ENCODE measurements at regions not wholly inside any gene's neighbourhood (a gene's known extent, or its start where the extent isn't known, plus 50 kb on each side); places are given as distances from the start of the nearest gene placed in this dataset.

DNA sequence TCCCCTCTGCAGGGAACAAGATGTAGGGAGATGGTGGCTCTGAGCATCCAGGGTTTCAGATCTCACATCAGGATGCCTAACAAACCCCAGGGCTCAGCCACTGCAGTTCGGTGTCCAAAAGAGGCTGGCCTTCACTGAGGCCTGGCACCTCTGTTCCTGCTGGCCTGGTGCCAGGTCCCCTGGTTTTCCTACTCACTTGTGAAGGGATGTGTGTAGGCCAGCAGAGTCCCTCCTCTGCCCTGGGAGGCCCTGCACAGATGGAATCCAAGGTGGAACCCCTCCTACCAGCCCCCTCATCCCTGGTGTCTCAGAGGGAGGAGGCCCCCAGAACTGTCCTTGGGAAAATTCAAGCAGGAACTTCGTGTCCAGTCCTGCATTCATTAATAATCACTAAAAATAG lies 260.6 kb downstream of the CCSER2 start:
- TF ChIP-seq JUN (CRISPR knock-in tag; IDR thresholded peaks at IDR 0.05) (no peak), NR2C2 (CRISPR knock-in tag; IDR thresholded peaks at IDR 0.05) (no peak), MXD4 (CRISPR knock-in tag; IDR thresholded peaks at IDR 0.05; ENCODE audit: borderline replicate concordance) (no peak), CREB1 (CRISPR knock-in tag; IDR thresholded peaks at IDR 0.05) (no peak)
- TF ChIP-seq, protein P1, sequence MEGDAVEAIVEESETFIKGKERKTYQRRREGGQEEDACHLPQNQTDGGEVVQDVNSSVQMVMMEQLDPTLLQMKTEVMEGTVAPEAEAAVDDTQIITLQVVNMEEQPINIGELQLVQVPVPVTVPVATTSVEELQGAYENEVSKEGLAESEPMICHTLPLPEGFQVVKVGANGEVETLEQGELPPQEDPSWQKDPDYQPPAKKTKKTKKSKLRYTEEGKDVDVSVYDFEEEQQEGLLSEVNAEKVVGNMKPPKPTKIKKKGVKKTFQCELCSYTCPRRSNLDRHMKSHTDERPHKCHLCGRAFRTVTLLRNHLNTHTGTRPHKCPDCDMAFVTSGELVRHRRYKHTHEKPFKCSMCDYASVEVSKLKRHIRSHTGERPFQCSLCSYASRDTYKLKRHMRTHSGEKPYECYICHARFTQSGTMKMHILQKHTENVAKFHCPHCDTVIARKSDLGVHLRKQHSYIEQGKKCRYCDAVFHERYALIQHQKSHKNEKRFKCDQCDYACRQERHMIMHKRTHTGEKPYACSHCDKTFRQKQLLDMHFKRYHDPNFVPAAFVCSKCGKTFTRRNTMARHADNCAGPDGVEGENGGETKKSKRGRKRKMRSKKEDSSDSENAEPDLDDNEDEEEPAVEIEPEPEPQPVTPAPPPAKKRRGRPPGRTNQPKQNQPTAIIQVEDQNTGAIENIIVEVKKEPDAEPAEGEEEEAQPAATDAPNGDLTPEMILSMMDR (IDR thresholded peaks at IDR 0.05), result no peak
- TF ChIP-seq, protein P2, sequence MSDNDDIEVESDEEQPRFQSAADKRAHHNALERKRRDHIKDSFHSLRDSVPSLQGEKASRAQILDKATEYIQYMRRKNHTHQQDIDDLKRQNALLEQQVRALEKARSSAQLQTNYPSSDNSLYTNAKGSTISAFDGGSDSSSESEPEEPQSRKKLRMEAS (CRISPR knock-in tag; IDR thresholded peaks at IDR 0.05), result no peak
- TF ChIP-seq, protein P3, sequence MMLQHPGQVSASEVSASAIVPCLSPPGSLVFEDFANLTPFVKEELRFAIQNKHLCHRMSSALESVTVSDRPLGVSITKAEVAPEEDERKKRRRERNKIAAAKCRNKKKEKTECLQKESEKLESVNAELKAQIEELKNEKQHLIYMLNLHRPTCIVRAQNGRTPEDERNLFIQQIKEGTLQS (CRISPR knock-in tag; conservative IDR thresholded peaks at IDR 0.05), result no peak

All from WTC11 (cell line).